GM12878 (cell line): ENCODE measurements at regions not wholly inside any gene's neighbourhood (a gene's known extent, or its start where the extent isn't known, plus 50 kb on each side); places are given as distances from the start of the nearest gene placed in this dataset.

Experiments
- ATAC-seq: fragments of 200-7000 bp; cut with Tn5 transposase; 3 replicates; pipeline ENCODE4 v1.9.1; 2020; ENCODE audit warnings: mild to moderate bottlenecking, moderate library complexity
- BruUV-seq: library from RNA; stranded (reverse); fragments of 400-500 nt; replicated peaks from 2 replicates; lab custom pipeline; 2021; lab: Mats Ljungman, UMichigan
- CTCF ChIA-PET: fragments of 300-600 bp; sonication (Branson Sonifier 250); formaldehyde crosslinking; extraction: SDS; loops from one replicate; lab custom pipeline; 2021; ENCODE audit warnings: inconsistent platforms; lab: Yijun Ruan, JAX
- POLR2A ChIA-PET: fragments of 350-600 bp; formaldehyde crosslinking; extraction: SDS; loops from one replicate; lab custom pipeline; 2021; ENCODE audit warnings: inconsistent platforms; lab: Charles Lee
- RAD21 ChIA-PET: fragments of 300-600 bp; sonication (Branson Sonifier 250); formaldehyde crosslinking; loops from one replicate; lab custom pipeline; 2023; ENCODE audit warnings: antibody characterized with exemption; ENCODE audit not compliant: unreplicated experiment; lab: Charles Lee
- SMC1A ChIA-PET: fragments of 300-600 bp; sonication (Branson Sonifier 250); formaldehyde crosslinking; loops from one replicate; lab custom pipeline; 2023; ENCODE audit not compliant: unreplicated experiment, uncharacterized antibody; lab: Charles Lee
- DNase-seq: peaks from one replicate; pipeline ENCODE4 v3.0.0-alpha.2; 2011; ENCODE audit warnings: low read depth, low spot score
- FAIRE-seq: peaks from 3 replicates; lab custom pipeline; 2011; peaks lifted over from hg19 to GRCh38; lab: Jason Lieb, UNC
- H2AFZ ChIP-seq: 2 replicates; pipeline ENCODE4 v1.6.0; 2011; ENCODE audit warnings: low read depth, low read length, control low read depth; ENCODE audit not compliant: control insufficient read depth
- H3K27ac ChIP-seq: 2 replicates; pipeline ENCODE4 v1.5.1; 2011; ENCODE audit warnings: control low read depth; ENCODE audit not compliant: control insufficient read depth, insufficient read depth
- H3K27me3 ChIP-seq, 2 experiments: replicated peaks in 1 of 2; 2 replicates each; pipeline versions ENCODE4 v1.6.0 to v1.6.1; 2011; ENCODE audit warnings: low read length in 1 of 2; ENCODE audit not compliant: control insufficient read depth in 2 of 2, insufficient read depth in 2 of 2
- H3K36me3 ChIP-seq, 2 experiments: 2 replicates each; pipeline ENCODE4 v1.5.1; 2011; ENCODE audit warnings: low read length in 1 of 2; ENCODE audit not compliant: control insufficient read depth in 2 of 2, insufficient read depth in 2 of 2
- H3K4me1 ChIP-seq: 2 replicates; pipeline ENCODE4 v1.6.1; 2011; ENCODE audit warnings: mild to moderate bottlenecking, low read length, moderate library complexity, mixed read lengths; ENCODE audit not compliant: control insufficient read depth, insufficient read depth
- H3K4me2 ChIP-seq: 2 replicates; pipeline ENCODE4 v1.6.0; 2011; ENCODE audit warnings: control low read depth; ENCODE audit not compliant: control insufficient read depth, insufficient read depth
- H3K4me3 ChIP-seq: fragments of 200-600 bp; sonication (generic); 2 replicates; pipeline ENCODE4 v1.5.1; 2016
- H3K79me2 ChIP-seq: 2 replicates; pipeline ENCODE4 v1.6.0; 2011; ENCODE audit warnings: low read length; ENCODE audit not compliant: control insufficient read depth, insufficient read depth
- H3K9ac ChIP-seq: 2 replicates; pipeline ENCODE4 v1.8.0; 2011; ENCODE audit warnings: low read length, control low read depth, mixed read lengths; ENCODE audit not compliant: control insufficient read depth, insufficient read depth
- H3K9me3 ChIP-seq: replicated peaks from 3 replicates; pipeline ENCODE4 v1.5.1; 2011; ENCODE audit warnings: mild to moderate bottlenecking, low read length; ENCODE audit not compliant: control insufficient read depth, insufficient read depth
- H4K20me1 ChIP-seq: 2 replicates; pipeline ENCODE4 v1.6.0; 2011; ENCODE audit not compliant: control insufficient read depth, insufficient read depth
- LARP7 ChIP-seq: fragments of 450-650 bp; IDR thresholded peaks from 2 replicates; pipeline ENCODE4 v1.6.1; 2017; ENCODE audit warnings: mild to moderate bottlenecking
- RCOR1 ChIP-seq: conservative IDR thresholded peaks from 2 replicates; pipeline ENCODE4 v1.6.1; 2012; ENCODE audit warnings: low read depth, low read length, improper control_type of control experiment
- SPI1 ChIP-seq: IDR thresholded peaks from 2 replicates; pipeline ENCODE4 v1.6.1; 2011; ENCODE audit warnings: low read depth, mild to moderate bottlenecking, low read length, moderate library complexity, borderline replicate concordance; ENCODE audit not compliant: insufficient read depth
- STAT3 ChIP-seq: IDR thresholded peaks from 2 replicates; pipeline ENCODE4 v1.6.1; 2011; ENCODE audit warnings: low read depth, low read length, improper control_type of control experiment
- ZBED1 ChIP-seq: IDR thresholded peaks from 2 replicates; pipeline ENCODE4 v1.6.1; 2016; ENCODE audit warnings: borderline replicate concordance
- WGBS: methylation state at CpG from one replicate; pipeline ENCODE4 v1.1.6; 2016; ENCODE audit warnings: low lambda C conversion rate; ENCODE audit not compliant: insufficient replicate concordance, insufficient coverage; ENCODE audit errors: missing lambda C conversion rate; 5-methylcytosine and 5-hydroxymethylcytosine counted together
- in situ Hi-C: fragments of 300-500 bp; cut with MboI; formaldehyde crosslinking; loops from 9 replicates; pipeline ENCODE4 v1.14.3; 2018; ENCODE audit warnings: mixed read lengths
- intact Hi-C: fragments of 100-400 bp; cut with micrococcal nuclease; formaldehyde crosslinking; loops from one replicate; pipeline ENCODE4 v1.14.2; 2022; ENCODE audit not compliant: unreplicated experiment
- TF ChIP-seq, protein P1 (sequence below): IDR thresholded peaks from 2 replicates; pipeline ENCODE4 v1.6.1; 2011; ENCODE audit warnings: borderline replicate concordance, low read depth, mild to moderate bottlenecking, moderate library complexity, mixed read lengths, low read length; ENCODE audit not compliant: insufficient read depth; ENCODE audit errors: extremely low read length

DNA sequence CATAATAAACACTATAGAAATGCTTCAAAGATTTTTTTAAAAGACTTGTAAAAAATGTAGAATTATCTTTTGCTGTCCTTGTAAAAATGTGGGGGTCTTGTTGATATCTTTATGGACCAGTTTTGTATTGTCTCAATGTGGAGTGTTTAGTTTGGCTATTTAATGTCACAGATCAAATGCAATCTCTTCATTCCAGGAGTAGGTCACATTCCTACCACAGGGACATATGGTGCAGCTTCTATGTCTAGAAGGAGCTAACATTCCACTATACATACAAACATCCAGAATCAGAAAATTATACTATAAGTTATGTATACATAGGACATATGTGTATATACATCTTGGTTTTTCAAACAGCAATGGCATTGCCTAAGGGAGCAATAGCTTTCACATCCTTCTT lies 345.7 kb downstream of the BMP4 start:
- H3K4me1 ChIP-seq, result peaks cover 15% of the 10 kb centered on the region; the same call in 1 of the 2 replicates
- no peak overlapping the region for H2AFZ ChIP-seq
- FAIRE-seq (no peak), ATAC-seq (no peak), DNase-seq (no peak)
- no peaks in the 10 kb centered on the region for H4K20me1 ChIP-seq
- H3K79me2 ChIP-seq, result no peaks in the 10 kb centered on the region
- in situ Hi-C loops, result no loop called here
- H3K9ac ChIP-seq, result no peak overlapping the region
- no TSS peak for BruUV-seq
- H3K27me3 ChIP-seq, result no peaks in the 10 kb centered on the region
- TF ChIP-seq, protein P1, sequence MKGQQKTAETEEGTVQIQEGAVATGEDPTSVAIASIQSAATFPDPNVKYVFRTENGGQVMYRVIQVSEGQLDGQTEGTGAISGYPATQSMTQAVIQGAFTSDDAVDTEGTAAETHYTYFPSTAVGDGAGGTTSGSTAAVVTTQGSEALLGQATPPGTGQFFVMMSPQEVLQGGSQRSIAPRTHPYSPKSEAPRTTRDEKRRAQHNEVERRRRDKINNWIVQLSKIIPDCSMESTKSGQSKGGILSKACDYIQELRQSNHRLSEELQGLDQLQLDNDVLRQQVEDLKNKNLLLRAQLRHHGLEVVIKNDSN, result no peak
- SMC1A ChIA-PET, result interaction anchor here (0.8 to 5.9 kb wide), 7 partner anchors 9 to 90 kb away, joined by 3 to 44 read pairs (median 3); no protein-coding TSS in a partner anchor
- no peaks in the 10 kb centered on the region for H3K36me3 ChIP-seq
- intact Hi-C loops, result no loop called here
- RAD21 ChIA-PET, result no interaction called here
- H3K4me2 ChIP-seq, result no peak overlapping the region
- CTCF ChIA-PET, result interaction anchor here (0.9 to 1.6 kb wide), 3 partner anchors 9 to 737 kb away, joined by 3 to 5 read pairs (median 4); no protein-coding TSS in a partner anchor
- POLR2A ChIA-PET, result no interaction called here
- H3K9me3 ChIP-seq, result no peaks in the 10 kb centered on the region; the same call in 2 of the 3 replicates
- no peak overlapping the region for H3K4me3 ChIP-seq
- H3K27ac ChIP-seq, result no peak overlapping the region

DNA sequence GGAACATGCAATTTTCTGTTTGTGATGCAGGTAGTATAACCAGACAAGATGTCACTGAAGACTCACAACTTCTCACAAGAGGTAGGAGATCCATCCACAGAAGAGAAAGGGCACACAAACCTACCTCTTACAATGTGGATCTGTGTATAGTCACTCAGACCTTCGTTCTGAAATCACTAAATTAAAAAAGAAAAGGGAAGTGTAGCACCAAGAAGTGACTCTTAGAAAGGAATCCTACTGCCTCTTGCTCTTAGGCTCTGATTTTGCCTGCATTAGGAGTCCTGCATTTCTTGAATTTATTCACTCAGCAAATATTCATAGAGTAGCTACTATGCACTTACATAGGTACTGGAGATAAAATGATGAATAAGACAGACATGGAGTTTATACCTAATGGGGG lies 347.6 kb downstream of the BMP4 start:
- CTCF ChIA-PET, result no interaction called here
- H3K4me2 ChIP-seq, result no peak overlapping the region
- no TSS peak for BruUV-seq

More for the DNA sequence above, 347.6 kb downstream of the BMP4 start:
- intact Hi-C loops, result no loop called here
- Histone ChIP-seq H3K4me1 (peaks cover 15% of the 10 kb centered on the region; the same call in 1 of the 2 replicates), H3K9ac (no peak overlapping the region), H3K36me3 (no peaks in the 10 kb centered on the region), H4K20me1 (no peaks in the 10 kb centered on the region), H3K4me3 (no peak overlapping the region), H3K9me3 (no peaks in the 10 kb centered on the region; the same call in 2 of the 3 replicates), H3K27ac (no peak overlapping the region), H2AFZ (no peak overlapping the region), H3K27me3 (no peaks in the 10 kb centered on the region), H3K79me2 (no peaks in the 10 kb centered on the region)
- POLR2A ChIA-PET, result no interaction called here
- in situ Hi-C loops, result no loop called here
- 8% methylated on average over 1 of the region's 1 CpG for WGBS
- TF ChIP-seq STAT3 (no peak), SPI1 (peak; percentile 61), ZBED1 (no peak), LARP7 (no peak), RCOR1 (no peak)
- no peak for FAIRE-seq
- no peak for ATAC-seq
- RAD21 ChIA-PET, result interaction anchor here (0.6 kb wide), 1 partner anchor 39 kb away, joined by 3 read pairs; no protein-coding TSS in a partner anchor
- SMC1A ChIA-PET, result interaction anchor here (0.6 to 2.2 kb wide), 4 partner anchors 12 to 324 kb away, joined by 3 to 7 read pairs (median 6); no protein-coding TSS in a partner anchor
- no peak for DNase-seq
